OCI-LY3 (cell line): ENCODE measurements at regions not wholly inside any gene's neighbourhood (a gene's known extent, or its start where the extent isn't known, plus 50 kb on each side); places are given as distances from the start of the nearest gene placed in this dataset.
"Not testable (repeated sequence)": the region's sequence is repeated elsewhere in the genome, so short reads cannot be mapped to it uniquely, and the experiment has no call there.

ENCODE experiments used
- EZH2phosphoT487 ChIP-seq: fragments of 200-600 bp; shearing (Covaris generic); IDR thresholded peaks from 2 replicates; pipeline ENCODE4 v1.6.1; 2018; ENCODE audit warnings: antibody characterized with exemption, mixed run types, low read depth
- TF ChIP-seq, protein P1 (sequence below): fragments of 200-600, 300-600 bp; sonication (generic); IDR thresholded peaks from 2 replicates; pipeline ENCODE4 v1.5.1; 2014; ENCODE audit warnings: antibody characterized with exemption, low read length, low read depth

- TF ChIP-seq, protein P1, sequence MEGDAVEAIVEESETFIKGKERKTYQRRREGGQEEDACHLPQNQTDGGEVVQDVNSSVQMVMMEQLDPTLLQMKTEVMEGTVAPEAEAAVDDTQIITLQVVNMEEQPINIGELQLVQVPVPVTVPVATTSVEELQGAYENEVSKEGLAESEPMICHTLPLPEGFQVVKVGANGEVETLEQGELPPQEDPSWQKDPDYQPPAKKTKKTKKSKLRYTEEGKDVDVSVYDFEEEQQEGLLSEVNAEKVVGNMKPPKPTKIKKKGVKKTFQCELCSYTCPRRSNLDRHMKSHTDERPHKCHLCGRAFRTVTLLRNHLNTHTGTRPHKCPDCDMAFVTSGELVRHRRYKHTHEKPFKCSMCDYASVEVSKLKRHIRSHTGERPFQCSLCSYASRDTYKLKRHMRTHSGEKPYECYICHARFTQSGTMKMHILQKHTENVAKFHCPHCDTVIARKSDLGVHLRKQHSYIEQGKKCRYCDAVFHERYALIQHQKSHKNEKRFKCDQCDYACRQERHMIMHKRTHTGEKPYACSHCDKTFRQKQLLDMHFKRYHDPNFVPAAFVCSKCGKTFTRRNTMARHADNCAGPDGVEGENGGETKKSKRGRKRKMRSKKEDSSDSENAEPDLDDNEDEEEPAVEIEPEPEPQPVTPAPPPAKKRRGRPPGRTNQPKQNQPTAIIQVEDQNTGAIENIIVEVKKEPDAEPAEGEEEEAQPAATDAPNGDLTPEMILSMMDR = not testable (repeated sequence)
- not testable (repeated sequence) for TF ChIP-seq EZH2phosphoT487
These were observed 181.0 kb upstream of the IPO5 start for GRCh38 chr13:97772466-97772865.
